Mesothelial cell of epicardium (in vitro differentiated cells): ENCODE measurements at regions not wholly inside any gene's neighbourhood (a gene's known extent, or its start where the extent isn't known, plus 50 kb on each side); places are given as distances from the start of the nearest gene placed in this dataset.

Source experiments
- DNase-seq, 2 experiments: peaks; one replicate each; pipeline ENCODE4 v3.0.0; 2021; ENCODE audit warnings: low spot score in 2 of 2; ENCODE audit not compliant: unreplicated experiment in 2 of 2
- H3K27ac Mint-ChIP-seq: 2 replicates; pipeline ENCODE4 v1.8.0; 2021; ENCODE audit warnings: mixed read lengths
- H3K27me3 Mint-ChIP-seq: 2 replicates; pipeline ENCODE4 v1.8.0; 2021; ENCODE audit warnings: low read depth, mixed read lengths
- H3K36me3 Mint-ChIP-seq: 2 replicates; pipeline ENCODE4 v1.8.0; 2021; ENCODE audit warnings: mixed read lengths
- H3K4me1 Mint-ChIP-seq: 2 replicates; pipeline ENCODE4 v1.8.0; 2021; ENCODE audit warnings: mixed read lengths
- H3K4me3 Mint-ChIP-seq: 2 replicates; pipeline ENCODE4 v1.8.0; 2021; ENCODE audit warnings: mild to moderate bottlenecking, moderate library complexity, mixed read lengths
- H3K9me3 Mint-ChIP-seq: 2 replicates; pipeline ENCODE4 v1.8.0; 2021; ENCODE audit warnings: mixed read lengths
- TF ChIP-seq, protein P1 (sequence below): fragments of 200-600 bp; sonication (generic); IDR thresholded peaks from one replicate; pipeline ENCODE4 v1.5.0; 2021; ENCODE audit warnings: antibody characterized with exemption; ENCODE audit not compliant: unreplicated experiment

- no peak for DNase-seq
- Mint-ChIP-seq H3K4me3 (no peak overlapping the region), H3K27me3 (no peaks in the 10 kb centered on the region), H3K4me1 (peaks cover 3% of the 10 kb centered on the region), H3K27ac (no peak overlapping the region), H3K9me3 (peaks cover 17% of the 10 kb centered on the region), H3K36me3 (no peaks in the 10 kb centered on the region)
- TF ChIP-seq, protein P1, sequence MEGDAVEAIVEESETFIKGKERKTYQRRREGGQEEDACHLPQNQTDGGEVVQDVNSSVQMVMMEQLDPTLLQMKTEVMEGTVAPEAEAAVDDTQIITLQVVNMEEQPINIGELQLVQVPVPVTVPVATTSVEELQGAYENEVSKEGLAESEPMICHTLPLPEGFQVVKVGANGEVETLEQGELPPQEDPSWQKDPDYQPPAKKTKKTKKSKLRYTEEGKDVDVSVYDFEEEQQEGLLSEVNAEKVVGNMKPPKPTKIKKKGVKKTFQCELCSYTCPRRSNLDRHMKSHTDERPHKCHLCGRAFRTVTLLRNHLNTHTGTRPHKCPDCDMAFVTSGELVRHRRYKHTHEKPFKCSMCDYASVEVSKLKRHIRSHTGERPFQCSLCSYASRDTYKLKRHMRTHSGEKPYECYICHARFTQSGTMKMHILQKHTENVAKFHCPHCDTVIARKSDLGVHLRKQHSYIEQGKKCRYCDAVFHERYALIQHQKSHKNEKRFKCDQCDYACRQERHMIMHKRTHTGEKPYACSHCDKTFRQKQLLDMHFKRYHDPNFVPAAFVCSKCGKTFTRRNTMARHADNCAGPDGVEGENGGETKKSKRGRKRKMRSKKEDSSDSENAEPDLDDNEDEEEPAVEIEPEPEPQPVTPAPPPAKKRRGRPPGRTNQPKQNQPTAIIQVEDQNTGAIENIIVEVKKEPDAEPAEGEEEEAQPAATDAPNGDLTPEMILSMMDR, result no peak
Observed at GRCh38 chr13:33963134-33963533, 145.2 kb downstream of the RFC3 start.

GRCh38 chr13:33963895-33964294 lies 145.9 kb downstream of the RFC3 start:
- Mint-ChIP-seq H3K4me3 (no peak overlapping the region), H3K4me1 (peaks cover 8% of the 10 kb centered on the region), H3K9me3 (peaks cover 17% of the 10 kb centered on the region), H3K36me3 (no peaks in the 10 kb centered on the region), H3K27ac (no peak overlapping the region), H3K27me3 (no peaks in the 10 kb centered on the region)
- TF ChIP-seq, protein P1, result no peak
- no peak for DNase-seq

GRCh38 chr13:33968520-33969507 lies 150.9 kb downstream of the RFC3 start:
- Mint-ChIP-seq H3K36me3 (no peaks in the 10 kb centered on the region), H3K27me3 (no peaks in the 10 kb centered on the region), H3K9me3 (peaks cover 18% of the 10 kb centered on the region), H3K4me1 (peaks cover 11% of the 10 kb centered on the region), H3K27ac (no peak overlapping the region), H3K4me3 (no peak overlapping the region)
- TF ChIP-seq, protein P1, result no peak
- no peak for DNase-seq

DNA sequence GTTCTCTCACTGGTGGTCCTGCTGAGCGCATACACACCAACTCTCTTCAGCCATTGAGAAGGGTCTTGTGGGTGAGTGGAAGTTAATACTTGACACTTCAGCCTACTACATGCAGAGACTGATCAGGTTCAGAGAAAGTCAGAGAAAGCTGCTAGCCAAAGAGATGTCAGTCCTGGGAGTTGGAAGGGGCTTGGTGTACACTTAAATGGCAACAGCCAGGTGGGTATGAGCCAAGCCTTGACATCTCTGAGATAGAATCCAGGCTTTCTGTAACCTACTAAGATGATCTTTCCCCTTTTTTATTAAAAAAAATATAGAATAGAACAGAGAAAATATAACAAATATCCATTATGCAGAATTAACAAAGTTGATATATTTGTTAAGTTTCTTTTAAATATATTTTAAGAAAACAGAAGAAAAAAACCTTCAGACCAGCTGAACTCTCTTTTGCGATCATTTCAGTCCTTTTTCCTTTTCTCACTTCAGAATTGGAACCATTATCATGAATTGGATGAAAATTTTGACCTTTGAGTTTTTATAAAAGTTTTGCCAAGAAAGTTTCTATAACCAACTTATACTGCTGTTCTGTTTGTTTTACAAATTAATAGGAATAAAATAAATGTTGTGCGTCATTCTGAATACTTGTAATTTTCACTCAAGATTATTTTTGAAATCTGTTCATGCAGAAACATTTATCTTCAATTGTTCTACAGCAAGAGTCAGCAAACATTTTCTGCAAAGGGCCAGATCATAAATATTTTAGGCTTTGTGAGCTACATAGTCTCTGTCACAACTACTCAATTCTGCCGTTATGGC lies 153.0 kb downstream of the RFC3 start:
- no peak overlapping the region for H3K27ac Mint-ChIP-seq
- H3K27me3 Mint-ChIP-seq, result no peaks in the 10 kb centered on the region
- peaks cover 9% of the 10 kb centered on the region for H3K9me3 Mint-ChIP-seq
- peaks cover 9% of the 10 kb centered on the region for H3K4me1 Mint-ChIP-seq
- TF ChIP-seq, protein P1, result no peak
- H3K36me3 Mint-ChIP-seq, result no peaks in the 10 kb centered on the region
- no peak for DNase-seq
- no peak overlapping the region for H3K4me3 Mint-ChIP-seq

GRCh38 chr13:33971562-33971819 lies 153.5 kb downstream of the RFC3 start:
- Mint-ChIP-seq H3K4me1 (peaks cover 9% of the 10 kb centered on the region), H3K36me3 (no peaks in the 10 kb centered on the region), H3K27ac (no peak overlapping the region), H3K27me3 (no peaks in the 10 kb centered on the region), H3K9me3 (peaks cover 9% of the 10 kb centered on the region), H3K4me3 (no peak overlapping the region)
- no peak for DNase-seq
- TF ChIP-seq, protein P1, result no peak
